Renal cortical epithelial cell (primary cell): ENCODE measurements at regions not wholly inside any gene's neighbourhood (a gene's known extent, or its start where the extent isn't known, plus 50 kb on each side); places are given as distances from the start of the nearest gene placed in this dataset.
"Not testable (repeated sequence)": the region's sequence is repeated elsewhere in the genome, so short reads cannot be mapped to it uniquely, and the experiment has no call there.

Experiments
- DNase-seq: peaks from one replicate; pipeline ENCODE4 v3.0.0-alpha.2; 2011; ENCODE audit warnings: low read depth

DNA sequence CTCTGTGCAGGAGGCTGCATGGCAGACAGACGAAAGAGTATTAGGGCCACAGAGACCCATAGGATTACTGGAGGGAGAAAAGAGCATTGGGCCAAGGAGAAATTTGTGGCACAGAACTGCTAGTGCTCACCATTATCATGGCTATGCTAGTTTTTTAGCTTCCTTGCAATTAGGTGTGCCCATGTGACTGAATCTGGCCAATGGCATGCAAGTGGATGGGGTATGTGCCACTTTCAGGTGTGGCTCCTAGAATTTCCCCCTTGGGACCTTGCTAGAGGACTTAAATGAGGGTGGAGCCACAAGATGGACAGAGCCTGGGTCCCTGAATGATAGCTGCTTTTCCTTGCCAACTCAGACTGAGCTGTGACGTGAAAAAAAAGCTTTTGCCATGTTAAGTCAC, 73.9 kb upstream of the TENM4 start:
- no peak for DNase-seq

- DNase-seq, result no peak
Observed at GRCh38 chr11:79514290-79514689, 73.5 kb upstream of the TENM4 start.

- no peak for DNase-seq
Observed at GRCh38 chr11:79512706-79513469, 72.1 kb upstream of the TENM4 start.

GRCh38 chr11:79510960-79511359, 70.1 kb upstream of the TENM4 start:
- no peak for DNase-seq

- DNase-seq, result no peak
Observed at GRCh38 chr11:79508461-79508860, 67.6 kb upstream of the TENM4 start.

- no peak for DNase-seq
Observed at GRCh38 chr11:79507706-79508105, 66.9 kb upstream of the TENM4 start.

GRCh38 chr11:79506734-79507344, 66.0 kb upstream of the TENM4 start:
- no peak for DNase-seq

DNA sequence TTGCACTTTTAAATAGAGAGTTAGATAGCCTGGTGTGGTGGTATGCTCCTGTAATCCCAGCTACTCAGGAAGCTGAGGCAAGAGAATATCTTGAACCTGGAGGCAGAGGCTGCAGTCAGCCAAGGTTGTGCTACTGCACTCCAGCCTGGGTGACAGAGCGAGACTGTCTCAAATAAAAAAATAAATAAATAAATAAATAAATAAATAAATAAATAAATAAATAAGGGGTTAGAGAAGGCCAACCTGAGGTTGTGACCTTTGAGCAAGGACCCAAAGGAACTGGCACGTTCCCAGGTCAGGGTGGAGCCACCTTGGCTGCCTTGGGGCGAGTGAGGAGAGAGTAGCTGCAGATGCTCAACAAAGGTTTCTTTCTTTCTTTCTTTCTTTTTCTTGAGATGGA, 65.3 kb upstream of the TENM4 start:
- no peak for DNase-seq

DNA sequence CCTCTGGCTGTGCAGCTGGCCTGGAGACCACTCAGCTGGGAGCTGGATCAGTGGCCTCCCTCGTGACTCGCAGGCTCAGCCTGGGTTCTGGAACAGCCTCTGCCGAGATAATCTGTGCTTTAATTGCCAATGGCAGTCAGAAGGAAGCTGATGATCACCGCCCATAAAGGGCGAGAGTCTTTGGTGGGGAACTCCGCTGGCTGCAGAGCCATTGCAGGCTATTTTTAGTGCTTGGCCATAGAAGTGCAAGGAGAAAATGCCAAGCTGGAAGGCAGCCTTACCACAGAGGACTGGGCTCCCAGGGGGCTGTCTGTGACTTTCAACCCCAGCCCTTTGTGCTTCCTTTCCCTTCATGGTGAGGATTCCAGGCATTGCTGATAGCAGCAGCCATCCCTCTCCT, 62.2 kb upstream of the TENM4 start:
- no peak for DNase-seq

GRCh38 chr11:79501707-79502106, 60.9 kb upstream of the TENM4 start:
- no peak for DNase-seq

GRCh38 chr11:79499929-79500328, 59.1 kb upstream of the TENM4 start:
- not testable (repeated sequence) for DNase-seq

DNA sequence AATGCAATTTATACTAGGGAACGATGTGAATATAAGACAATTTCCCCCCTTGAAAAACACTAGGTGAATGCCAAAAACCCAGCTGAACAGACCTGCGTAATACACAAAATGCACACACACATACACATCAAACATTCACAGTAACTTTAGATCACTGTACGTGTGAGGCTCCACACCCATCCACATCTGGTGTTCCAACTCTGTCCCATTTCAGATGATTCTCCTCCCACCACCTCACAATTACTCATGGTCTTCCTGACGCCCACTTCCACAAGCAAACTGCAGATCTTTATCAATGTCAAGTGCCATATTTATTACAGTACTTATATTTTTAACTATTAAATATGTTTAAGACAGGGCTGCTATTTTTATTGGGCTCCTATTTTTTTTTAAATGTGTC, 57.8 kb upstream of the TENM4 start:
- no peak for DNase-seq

- DNase-seq, result peak; percentile 65
Observed at GRCh38 chr11:79493555-79494171, 52.8 kb upstream of the TENM4 start.

- DNase-seq, result no peak
Observed at GRCh38 chr11:79492008-79492407, 51.2 kb upstream of the TENM4 start.
